ENCODE measurements at regions not wholly inside any gene's neighbourhood (a gene's known extent, or its start where the extent isn't known, plus 50 kb on each side); places are given as distances from the start of the nearest gene placed in this dataset.

GRCh38 chr7:49137978-49138377, 213.6 kb downstream of the CDC14C start:
- TF ChIP-seq POLR2A (IDR thresholded peaks at IDR 0.05; ENCODE audit: borderline replicate concordance, extremely low read depth, insufficient read depth, insufficient read length) (no peak), EGR1 (IDR thresholded peaks at IDR 0.05; ENCODE audit: low read depth) (no peak), CEBPB (IDR thresholded peaks at IDR 0.05; ENCODE audit: low read depth) (no peak)
- Histone ChIP-seq H4K20me1 (ENCODE audit: insufficient read depth) (no peaks in the 10 kb centered on the region), H3K4me2 (ENCODE audit: low read length) (no peak overlapping the region), H3K27ac (ENCODE audit: low read depth, low read length) (no peak overlapping the region), H3K27me3 (ENCODE audit: insufficient read depth, low read length) (no peaks in the 10 kb centered on the region), H2AFZ (ENCODE audit: low read depth, low read length, poor library complexity, severe bottlenecking) (no peak overlapping the region), H3K4me3 (replicated peaks in 1 of 2; ENCODE audit: low read depth in 1 of 2, low read length in 2 of 2) (no peak overlapping the region), H3K36me3 (ENCODE audit: control insufficient read depth in 1 of 2, insufficient read depth in 2 of 2, low read length in 2 of 2) (no peaks in the 10 kb centered on the region), H3K9ac (ENCODE audit: low read length) (no peak overlapping the region), H3K4me1 (ENCODE audit: control insufficient read depth in 1 of 2, insufficient read depth in 2 of 2, low read length in 2 of 2) (no peaks in the 10 kb centered on the region), H3K9me3 (ENCODE audit: control insufficient read depth in 1 of 2, insufficient read depth in 1 of 2, low read depth in 1 of 2, low read length in 2 of 2) (peaks cover 7 to 12% of the 10 kb centered on the region in 2 experiments; a peak in 2 of 4 replicates), H3K79me2 (ENCODE audit: insufficient read depth, low read length) (no peaks in the 10 kb centered on the region), H3K9me2 (ENCODE audit: insufficient read depth) (no peaks in the 10 kb centered on the region)
- ChIA-PET RAD21 (ENCODE audit: low non-redundant PET in 1 of 2, low total read pairs in 2 of 2, uncharacterized antibody in 2 of 2, unreplicated experiment in 2 of 2) (no interaction called here), POLR2A (no interaction called here), CTCF (no interaction called here)
- no peak for ATAC-seq
- intact Hi-C loops (cut with micrococcal nuclease): no loop called here
- BruUV-seq (replicated peaks): no TSS peak
- DNase-seq (ENCODE audit: low read depth, low spot score): no peak

- Histone ChIP-seq H3K9me3 (ENCODE audit: control insufficient read depth in 1 of 2, insufficient read depth in 1 of 2, low read depth in 1 of 2, low read length in 2 of 2) (peaks cover 0 to 11% of the 10 kb centered on the region in 2 experiments; a peak in 2 of 4 replicates), H3K9me2 (ENCODE audit: insufficient read depth) (no peaks in the 10 kb centered on the region), H3K4me1 (ENCODE audit: control insufficient read depth in 1 of 2, insufficient read depth in 2 of 2, low read length in 2 of 2) (no peaks in the 10 kb centered on the region), H2AFZ (ENCODE audit: low read depth, low read length, poor library complexity, severe bottlenecking) (no peak overlapping the region), H4K20me1 (ENCODE audit: insufficient read depth) (no peaks in the 10 kb centered on the region), H3K27me3 (ENCODE audit: insufficient read depth, low read length) (no peaks in the 10 kb centered on the region), H3K79me2 (ENCODE audit: insufficient read depth, low read length) (no peaks in the 10 kb centered on the region), H3K27ac (ENCODE audit: low read depth, low read length) (no peak overlapping the region), H3K36me3 (ENCODE audit: control insufficient read depth in 1 of 2, insufficient read depth in 2 of 2, low read length in 2 of 2) (no peaks in the 10 kb centered on the region), H3K9ac (ENCODE audit: low read length) (no peak overlapping the region), H3K4me2 (ENCODE audit: low read length) (no peak overlapping the region), H3K4me3 (replicated peaks in 1 of 2; ENCODE audit: low read depth in 1 of 2, low read length in 2 of 2) (no peak overlapping the region)
- ChIA-PET POLR2A (no interaction called here), RAD21 (ENCODE audit: low non-redundant PET in 1 of 2, low total read pairs in 2 of 2, uncharacterized antibody in 2 of 2, unreplicated experiment in 2 of 2) (no interaction called here), CTCF (no interaction called here)
- intact Hi-C loops (cut with micrococcal nuclease): no loop called here
- no peak for ATAC-seq
- DNase-seq (ENCODE audit: low read depth, low spot score): no peak
- BruUV-seq (replicated peaks): no TSS peak
- TF ChIP-seq SRF (IDR thresholded peaks at IDR 0.05; ENCODE audit: low read depth) (no peak), ZBTB33 (IDR thresholded peaks at IDR 0.05; ENCODE audit: extremely low read depth, insufficient replicate concordance, low read length) (no peak), ZFX (IDR thresholded peaks at IDR 0.05) (no peak), ZNF274 (IDR thresholded peaks at IDR 0.05; ENCODE audit: low read depth, low read length) (no peak), SIN3A (IDR thresholded peaks at IDR 0.05; ENCODE audit: low read depth) (no peak), YY1 (IDR thresholded peaks at IDR 0.05; ENCODE audit: extremely low read depth, insufficient replicate concordance, low read depth, low read length) (no peak), EZH2 (IDR thresholded peaks at IDR 0.05) (no peak), FOSL1 (IDR thresholded peaks at IDR 0.05; ENCODE audit: low read depth) (no peak), TCF7L2 (IDR thresholded peaks at IDR 0.05; ENCODE audit: borderline replicate concordance, extremely low read depth, insufficient read depth, insufficient read length) (no peak), POLR2AphosphoS5 (IDR thresholded peaks at IDR 0.05; ENCODE audit: low read depth, low read length) (no peak), POLR2A (IDR thresholded peaks at IDR 0.05; ENCODE audit: borderline replicate concordance, extremely low read depth, insufficient read depth, insufficient read length) (no peak), CBX3 (IDR thresholded peaks at IDR 0.05; ENCODE audit: low read depth) (no peak), EZH2phosphoT487 (IDR thresholded peaks at IDR 0.05; ENCODE audit: borderline replicate concordance) (no peak), SP1 (IDR thresholded peaks at IDR 0.05; ENCODE audit: low read depth) (no peak), RAD21 (IDR thresholded peaks at IDR 0.05; ENCODE audit: low read depth) (no peak)
- TF ChIP-seq, protein P1, sequence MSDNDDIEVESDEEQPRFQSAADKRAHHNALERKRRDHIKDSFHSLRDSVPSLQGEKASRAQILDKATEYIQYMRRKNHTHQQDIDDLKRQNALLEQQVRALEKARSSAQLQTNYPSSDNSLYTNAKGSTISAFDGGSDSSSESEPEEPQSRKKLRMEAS (IDR thresholded peaks at IDR 0.05): no peak
These were observed 226.1 kb downstream of the CDC14C start for GRCh38 chr7:49150486-49150885.
